GM06990 (cell line): ENCODE measurements at regions not wholly inside any gene's neighbourhood (a gene's known extent, or its start where the extent isn't known, plus 50 kb on each side); places are given as distances from the start of the nearest gene placed in this dataset.

Experiments
- DNase-seq: peaks from one replicate; pipeline ENCODE4 v3.0.0-alpha.2; 2011; ENCODE audit not compliant: insufficient read length; ENCODE audit errors: extremely low read depth
- H3K27me3 ChIP-seq: replicated peaks from 2 replicates; pipeline ENCODE4 v1.6.0; 2011; ENCODE audit warnings: low read length; ENCODE audit not compliant: control insufficient read depth, insufficient read depth
- H3K36me3 ChIP-seq: 2 replicates; pipeline ENCODE4 v1.5.1; 2011; ENCODE audit warnings: low read length; ENCODE audit not compliant: control insufficient read depth, insufficient read depth
- H3K4me3 ChIP-seq: replicated peaks from 2 replicates; pipeline ENCODE4 v1.5.1; 2011; ENCODE audit warnings: low read depth, mild to moderate bottlenecking, control low read depth, low read length
- TF ChIP-seq, protein P1 (sequence below): IDR thresholded peaks from 2 replicates; pipeline ENCODE4 v1.5.1; 2011; ENCODE audit warnings: low read length, control low read depth, mild to moderate bottlenecking, inconsistent platforms; ENCODE audit not compliant: insufficient read depth, poor library complexity, severe bottlenecking

DNA sequence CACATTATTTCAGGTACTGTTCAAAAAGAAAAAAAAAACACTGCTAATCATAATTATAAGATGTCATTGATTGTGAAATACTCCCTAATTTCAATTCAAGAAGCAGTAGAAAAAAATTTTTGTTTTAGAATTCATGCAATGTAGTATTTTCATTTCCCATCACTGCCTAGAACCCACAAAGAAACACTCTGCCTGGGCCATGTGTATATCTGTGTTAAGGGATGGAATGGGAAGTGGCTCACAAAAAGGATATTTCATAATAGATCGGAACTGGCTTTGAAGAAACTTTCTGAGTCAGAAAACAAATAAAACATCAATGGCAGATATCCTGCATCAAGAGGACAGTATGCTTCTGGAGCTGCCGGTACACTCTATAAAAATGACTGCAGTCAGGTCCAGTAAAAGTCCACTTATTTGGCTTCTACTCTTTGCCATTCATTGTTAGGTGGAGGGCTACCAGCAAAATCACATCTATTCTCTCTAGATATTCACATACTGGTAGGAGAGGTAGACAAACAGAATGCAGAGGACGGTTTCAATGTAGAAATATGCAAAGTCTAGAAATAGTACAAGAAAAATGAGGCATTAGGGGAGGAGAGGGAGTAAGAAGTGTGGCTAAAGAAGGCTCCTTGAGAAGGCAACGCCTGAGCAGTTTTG lies 135.0 kb upstream of the TNFAIP3 start:
- TF ChIP-seq, protein P1, sequence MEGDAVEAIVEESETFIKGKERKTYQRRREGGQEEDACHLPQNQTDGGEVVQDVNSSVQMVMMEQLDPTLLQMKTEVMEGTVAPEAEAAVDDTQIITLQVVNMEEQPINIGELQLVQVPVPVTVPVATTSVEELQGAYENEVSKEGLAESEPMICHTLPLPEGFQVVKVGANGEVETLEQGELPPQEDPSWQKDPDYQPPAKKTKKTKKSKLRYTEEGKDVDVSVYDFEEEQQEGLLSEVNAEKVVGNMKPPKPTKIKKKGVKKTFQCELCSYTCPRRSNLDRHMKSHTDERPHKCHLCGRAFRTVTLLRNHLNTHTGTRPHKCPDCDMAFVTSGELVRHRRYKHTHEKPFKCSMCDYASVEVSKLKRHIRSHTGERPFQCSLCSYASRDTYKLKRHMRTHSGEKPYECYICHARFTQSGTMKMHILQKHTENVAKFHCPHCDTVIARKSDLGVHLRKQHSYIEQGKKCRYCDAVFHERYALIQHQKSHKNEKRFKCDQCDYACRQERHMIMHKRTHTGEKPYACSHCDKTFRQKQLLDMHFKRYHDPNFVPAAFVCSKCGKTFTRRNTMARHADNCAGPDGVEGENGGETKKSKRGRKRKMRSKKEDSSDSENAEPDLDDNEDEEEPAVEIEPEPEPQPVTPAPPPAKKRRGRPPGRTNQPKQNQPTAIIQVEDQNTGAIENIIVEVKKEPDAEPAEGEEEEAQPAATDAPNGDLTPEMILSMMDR, result no peak
- Histone ChIP-seq H3K4me3 (no peak overlapping the region), H3K36me3 (no peaks in the 10 kb centered on the region), H3K27me3 (no peaks in the 10 kb centered on the region)
- DNase-seq, result no peak

DNA sequence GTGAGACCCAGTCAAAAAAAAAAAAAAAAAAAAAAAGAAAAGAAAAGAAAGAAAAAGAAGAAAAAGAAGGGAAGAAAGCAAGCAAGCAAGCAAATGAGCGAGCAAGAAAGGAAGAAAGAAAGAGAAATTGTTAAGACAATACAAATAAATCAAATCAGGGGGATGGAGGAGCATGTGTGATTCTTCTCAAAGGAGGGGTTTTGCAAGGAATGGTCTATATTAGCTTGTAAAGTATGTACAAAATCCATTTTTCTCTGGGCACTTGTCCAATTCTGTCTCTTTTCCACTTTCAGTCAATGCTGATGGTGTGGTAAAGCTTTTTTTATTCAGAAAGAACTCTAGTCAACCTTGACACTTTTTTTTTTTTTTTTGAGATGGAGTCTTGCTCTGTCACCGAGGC lies 133.7 kb upstream of the TNFAIP3 start:
- TF ChIP-seq, protein P1, result no peak
- H3K4me3 ChIP-seq, result no peak overlapping the region
- H3K36me3 ChIP-seq, result no peaks in the 10 kb centered on the region
- H3K27me3 ChIP-seq, result no peaks in the 10 kb centered on the region
- DNase-seq, result no peak

DNA sequence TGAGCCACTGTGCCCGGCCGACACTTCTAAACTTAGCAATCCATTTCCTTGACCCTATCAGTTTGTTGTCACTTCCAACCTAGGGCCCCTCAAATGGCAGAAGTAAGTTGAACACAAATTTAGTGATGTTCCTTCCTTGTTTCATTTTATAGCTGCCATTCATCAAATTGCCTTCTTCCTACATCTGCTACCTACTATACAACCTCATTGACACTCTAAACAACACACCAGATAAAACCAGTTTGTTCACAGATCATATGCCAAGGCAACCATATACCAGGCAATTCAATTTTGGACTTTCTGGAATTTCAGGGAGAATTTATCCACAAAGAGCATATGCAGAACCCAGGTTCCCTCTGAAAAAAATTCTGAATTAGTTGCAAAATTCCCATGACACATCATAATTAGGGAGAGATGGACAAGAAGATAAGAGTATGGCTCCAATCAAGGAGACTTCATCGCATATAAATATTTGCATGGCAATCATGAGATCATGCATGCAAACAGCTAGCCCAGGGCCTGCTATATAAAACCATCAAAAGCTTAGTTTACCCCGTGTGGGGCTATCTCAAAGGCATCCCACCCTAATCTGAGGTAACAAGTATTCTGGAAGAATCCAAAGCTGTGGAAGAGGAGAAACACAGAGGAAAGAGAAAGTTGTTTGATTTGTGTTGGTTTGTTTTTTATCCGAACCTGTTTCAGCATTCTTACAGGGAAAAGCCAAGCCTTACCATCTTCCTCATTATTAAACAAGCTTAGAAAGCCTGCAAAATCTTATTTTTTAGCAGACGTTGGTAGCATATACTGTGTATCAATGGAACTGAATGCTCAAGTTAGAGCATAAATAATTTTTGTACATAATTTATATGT lies 132.8 kb upstream of the TNFAIP3 start:
- no peak for DNase-seq
- TF ChIP-seq, protein P1, result no peak
- Histone ChIP-seq H3K27me3 (no peaks in the 10 kb centered on the region), H3K36me3 (no peaks in the 10 kb centered on the region), H3K4me3 (no peak overlapping the region)

DNA sequence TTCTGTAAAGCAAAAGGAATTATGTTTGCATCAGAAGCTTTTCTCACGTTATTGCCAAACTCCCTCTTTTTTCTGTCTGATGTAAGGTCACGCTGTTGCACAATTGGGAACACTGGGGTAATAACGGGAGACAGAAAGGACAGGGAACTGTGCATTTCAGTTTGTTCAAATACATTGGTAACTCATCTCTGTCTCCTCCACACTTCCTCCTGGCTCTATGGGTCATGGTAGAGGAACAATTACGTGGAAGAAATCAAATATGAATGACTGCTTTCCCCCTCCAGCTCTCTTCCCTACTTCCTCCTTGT lies 132.2 kb upstream of the TNFAIP3 start:
- Histone ChIP-seq H3K27me3 (no peaks in the 10 kb centered on the region), H3K4me3 (no peak overlapping the region)
- TF ChIP-seq, protein P1, result no peak

DNA sequence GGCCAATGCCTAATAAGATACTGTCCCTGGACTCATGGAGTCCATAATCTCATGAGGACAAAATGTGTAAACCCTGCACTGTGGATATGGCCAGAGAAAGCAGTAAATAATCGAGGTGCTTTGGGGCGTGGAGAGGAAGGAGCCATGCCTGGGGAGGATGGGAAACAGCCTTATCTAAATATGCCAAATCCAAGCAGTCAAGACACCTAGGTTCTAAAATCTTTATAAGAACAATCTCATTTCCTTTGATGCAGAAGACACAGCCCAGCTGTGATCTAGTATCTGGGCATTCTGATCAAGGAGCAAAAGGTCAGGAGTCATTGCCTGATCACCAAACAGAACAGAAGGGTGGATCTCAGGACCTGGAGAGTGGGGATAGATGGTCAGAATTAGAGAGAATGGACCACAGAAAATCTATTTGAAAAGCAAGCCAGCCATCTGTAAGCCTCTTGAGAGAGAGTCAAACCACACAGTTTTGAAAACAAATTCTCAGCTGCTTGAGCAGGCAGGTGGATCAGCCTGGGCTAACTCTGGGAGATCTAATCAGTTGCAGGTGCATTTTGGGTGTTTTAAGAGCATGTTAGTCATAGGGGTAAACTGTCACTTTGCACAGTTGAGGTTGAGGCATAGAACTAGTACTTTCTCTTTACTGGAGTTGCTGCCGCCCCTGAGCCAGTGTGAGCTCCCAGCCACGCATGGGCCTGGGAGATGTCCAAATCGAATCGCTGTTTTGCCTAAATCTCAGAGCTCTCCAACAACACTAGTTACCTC lies 130.8 kb upstream of the TNFAIP3 start:
- no peak overlapping the region for H3K4me3 ChIP-seq
- DNase-seq, result peak; percentile 28
- H3K36me3 ChIP-seq, result no peaks in the 10 kb centered on the region
- TF ChIP-seq, protein P1, result no peak
- no peaks in the 10 kb centered on the region for H3K27me3 ChIP-seq

More for the DNA sequence above, 132.2 kb upstream of the TNFAIP3 start:
- H3K36me3 ChIP-seq, result no peaks in the 10 kb centered on the region
- no peak for DNase-seq
